Fibroblast of skin of right quadriceps (primary cell): ENCODE measurements at regions not wholly inside any gene's neighbourhood (a gene's known extent, or its start where the extent isn't known, plus 50 kb on each side); places are given as distances from the start of the nearest gene placed in this dataset.
"Not testable (repeated sequence)": the region's sequence is repeated elsewhere in the genome, so short reads cannot be mapped to it uniquely, and the experiment has no call there.

Experiments used
- DNase-seq: peaks from one replicate; pipeline ENCODE4 v3.0.0-alpha.2; 2013

DNA sequence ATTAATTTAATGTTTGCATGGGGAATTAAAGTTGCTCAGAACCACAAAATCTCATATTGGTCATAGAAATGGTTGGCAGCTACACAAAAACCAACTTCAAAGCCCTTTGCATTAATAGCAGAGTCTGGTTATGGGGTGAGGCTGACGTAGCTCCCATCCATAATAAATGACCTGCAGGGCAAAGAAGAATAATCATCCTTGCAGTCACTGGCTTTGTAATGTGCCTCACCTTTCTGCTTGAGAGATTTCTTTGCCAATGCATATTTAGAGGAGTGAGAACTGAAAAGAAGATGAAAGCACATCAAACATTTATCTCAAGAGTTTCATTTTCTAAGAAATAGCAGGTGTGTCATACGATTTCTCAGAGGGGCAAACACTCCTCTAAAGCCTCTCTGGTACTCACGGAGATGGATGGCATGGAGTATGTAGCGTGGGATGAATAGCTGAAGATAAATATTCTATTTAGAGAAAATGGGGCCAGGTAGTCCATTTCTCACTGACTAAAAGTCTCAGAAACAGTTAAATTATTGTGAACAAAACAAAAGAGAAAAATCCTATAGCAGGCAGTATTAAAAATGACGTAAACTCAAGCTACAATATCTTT lies 1491.9 kb downstream of the FAM181B start:
- DNase-seq, result no peak

DNA sequence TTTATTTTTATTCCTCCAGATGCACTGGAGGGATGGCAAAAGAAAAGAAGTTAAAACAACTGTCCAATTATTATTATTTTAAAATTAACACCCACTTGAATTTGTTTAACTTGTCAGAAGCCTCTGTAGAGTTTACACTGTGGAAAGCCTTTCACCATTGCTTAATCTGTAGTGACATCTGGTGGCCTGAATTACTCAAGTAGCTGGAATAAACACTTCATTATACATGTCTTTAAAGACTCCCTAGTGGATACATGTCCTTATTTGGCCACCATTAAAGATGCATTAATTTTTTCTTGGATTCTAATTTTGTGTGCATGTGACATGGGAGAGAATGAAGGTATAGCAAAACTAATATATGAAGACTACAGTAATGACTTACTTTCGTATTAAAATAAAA lies 1496.5 kb downstream of the FAM181B start:
- DNase-seq, result peak; percentile 35

DNA sequence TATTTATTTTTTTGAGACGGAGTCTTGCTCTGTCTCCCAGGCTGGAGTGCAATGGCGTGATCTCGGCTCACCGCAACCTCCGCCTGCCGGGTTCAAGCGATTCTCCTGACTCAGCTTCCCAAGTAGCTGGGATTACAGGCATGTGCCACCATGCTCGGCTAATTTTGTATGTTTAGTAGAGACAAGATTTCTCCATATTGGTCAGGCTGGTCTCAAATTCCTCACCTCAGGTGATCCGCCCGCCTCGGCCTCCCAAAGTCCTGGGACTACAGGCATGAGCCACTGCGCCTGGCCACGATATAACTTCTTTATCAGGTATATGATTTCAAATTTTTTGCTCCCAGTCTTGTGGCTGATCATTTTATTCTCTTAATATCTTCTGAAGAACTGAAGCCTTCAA lies 1506.3 kb downstream of the FAM181B start:
- not testable (repeated sequence) for DNase-seq

DNA sequence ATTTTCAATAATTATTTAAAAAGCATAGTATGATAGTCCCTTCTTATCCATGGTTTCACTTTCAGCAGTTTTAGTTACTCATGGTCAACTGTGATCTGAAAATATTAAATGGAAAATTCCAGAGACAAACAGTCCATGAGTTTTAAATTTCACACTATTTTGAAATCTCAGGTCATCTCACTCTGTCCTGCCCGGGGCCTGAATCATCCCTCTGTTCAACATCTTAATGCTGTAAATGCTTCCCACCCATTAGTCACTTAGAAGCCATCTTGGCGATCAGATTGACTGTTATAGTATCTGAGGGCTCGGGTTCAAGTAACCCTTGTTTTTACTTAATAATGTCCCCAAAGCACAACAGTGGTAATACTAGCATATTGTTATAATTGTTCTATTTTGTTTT lies 1509.3 kb downstream of the FAM181B start:
- DNase-seq, result no peak

DNA sequence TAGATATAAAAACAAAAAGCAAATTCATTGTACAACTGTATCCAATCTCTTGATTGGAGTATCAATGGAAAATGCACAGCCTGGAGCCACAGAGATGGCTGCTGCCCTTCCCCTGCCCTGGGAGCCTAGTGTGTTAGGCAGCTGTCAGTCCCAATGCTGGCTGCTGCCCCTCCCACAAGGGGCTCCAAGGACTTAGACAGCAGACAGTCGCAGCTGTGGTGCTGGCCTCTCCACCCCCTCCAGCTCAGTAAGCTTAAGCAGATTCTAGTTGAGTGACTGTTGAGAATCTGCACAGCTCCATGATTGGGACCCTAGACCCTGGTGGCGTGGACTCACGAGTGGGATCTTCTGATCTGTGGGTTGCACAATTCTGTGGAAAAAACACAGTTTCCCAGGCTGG lies 1511.2 kb downstream of the FAM181B start:
- no peak for DNase-seq

DNA sequence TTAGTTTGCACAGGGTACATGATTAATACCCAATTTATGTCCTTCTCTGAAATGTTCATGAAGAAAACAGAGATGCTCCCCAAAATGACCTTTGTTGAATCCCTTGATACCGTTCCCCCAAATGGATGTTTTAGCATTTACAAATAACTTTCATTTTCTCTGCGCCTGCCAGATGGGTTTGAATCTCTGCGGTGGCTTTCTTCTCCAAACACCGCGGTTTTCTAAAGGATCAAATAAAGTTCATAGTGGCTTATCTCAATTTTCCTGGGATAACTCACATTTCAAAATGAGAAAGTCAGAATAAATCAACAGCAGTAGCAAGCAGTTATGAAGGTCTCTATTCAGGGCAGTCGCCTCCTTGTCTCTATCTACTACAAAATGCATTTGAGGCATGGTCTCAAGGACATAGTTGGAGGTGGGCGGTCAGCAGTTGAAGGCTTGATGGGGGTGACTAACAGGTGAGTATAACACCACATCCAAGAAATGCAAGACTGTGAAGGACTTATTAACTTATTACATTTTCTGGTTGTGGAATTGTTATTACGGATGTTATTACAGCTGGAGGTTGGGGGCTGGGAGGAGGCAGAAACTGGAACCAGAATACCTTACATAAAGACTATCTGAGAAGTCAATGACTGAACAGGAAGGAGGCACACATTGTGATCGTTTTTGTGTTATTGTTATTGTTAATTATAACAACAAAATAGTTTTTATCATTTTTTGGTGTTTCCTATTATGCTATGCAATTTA lies 1513.3 kb downstream of the FAM181B start:
- DNase-seq, result no peak

DNA sequence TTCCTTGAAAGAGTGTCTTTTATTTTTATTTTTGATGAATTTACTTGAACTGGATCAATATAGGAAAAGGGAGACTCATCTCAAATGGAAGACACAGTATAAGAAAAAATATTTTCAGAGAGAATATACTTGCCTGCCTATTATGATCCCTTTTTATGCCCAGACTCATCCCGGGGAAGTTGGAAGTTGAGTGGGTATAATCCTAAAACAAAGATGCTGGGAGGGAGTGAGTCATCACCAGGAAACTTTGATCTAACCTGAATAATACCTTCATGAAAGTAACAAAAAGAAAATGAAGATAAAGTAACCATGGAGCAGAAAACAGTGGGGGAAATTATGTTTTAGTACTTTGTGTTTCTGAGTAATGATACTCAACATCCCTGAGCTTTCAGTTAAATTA lies 1514.0 kb downstream of the FAM181B start:
- DNase-seq, result no peak

DNA sequence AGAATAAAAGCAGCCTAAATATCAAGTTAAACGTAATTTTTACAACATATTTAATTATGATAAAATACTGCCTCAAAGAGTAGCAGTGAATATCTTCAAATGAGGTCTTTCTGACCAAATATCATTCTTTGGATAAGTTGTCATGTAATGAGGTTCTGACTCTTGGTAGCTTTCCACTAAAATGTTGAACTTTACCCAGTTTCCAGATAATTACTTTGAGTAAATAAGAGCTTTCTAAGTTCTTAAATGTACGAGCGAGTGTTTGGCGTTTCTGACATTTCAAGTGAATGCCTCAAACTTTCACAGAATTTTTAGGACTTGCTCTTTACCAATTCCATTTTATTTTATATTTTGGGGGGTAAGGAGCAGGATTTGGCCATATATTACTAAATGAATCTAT lies 1515.2 kb downstream of the FAM181B start:
- no peak for DNase-seq

DNA sequence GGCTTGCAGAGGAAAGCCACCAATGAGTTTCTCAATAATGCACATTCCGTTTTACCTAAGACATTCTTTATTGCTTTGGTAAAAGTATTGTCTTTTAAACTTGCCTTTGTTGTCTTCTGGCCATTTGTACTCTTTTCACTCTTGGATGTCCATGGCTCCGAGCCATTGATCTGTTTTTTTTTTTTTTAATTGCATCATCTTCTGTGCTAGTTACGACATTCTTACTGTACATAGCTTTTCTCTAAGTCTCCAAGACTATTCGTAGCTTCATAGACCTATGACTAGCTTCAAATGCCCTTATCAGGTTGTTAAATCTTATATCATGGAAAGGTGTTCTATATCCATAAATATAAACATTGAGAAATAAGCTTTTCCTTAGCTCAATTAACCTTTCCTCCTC lies 1522.6 kb downstream of the FAM181B start:
- no peak for DNase-seq

DNA sequence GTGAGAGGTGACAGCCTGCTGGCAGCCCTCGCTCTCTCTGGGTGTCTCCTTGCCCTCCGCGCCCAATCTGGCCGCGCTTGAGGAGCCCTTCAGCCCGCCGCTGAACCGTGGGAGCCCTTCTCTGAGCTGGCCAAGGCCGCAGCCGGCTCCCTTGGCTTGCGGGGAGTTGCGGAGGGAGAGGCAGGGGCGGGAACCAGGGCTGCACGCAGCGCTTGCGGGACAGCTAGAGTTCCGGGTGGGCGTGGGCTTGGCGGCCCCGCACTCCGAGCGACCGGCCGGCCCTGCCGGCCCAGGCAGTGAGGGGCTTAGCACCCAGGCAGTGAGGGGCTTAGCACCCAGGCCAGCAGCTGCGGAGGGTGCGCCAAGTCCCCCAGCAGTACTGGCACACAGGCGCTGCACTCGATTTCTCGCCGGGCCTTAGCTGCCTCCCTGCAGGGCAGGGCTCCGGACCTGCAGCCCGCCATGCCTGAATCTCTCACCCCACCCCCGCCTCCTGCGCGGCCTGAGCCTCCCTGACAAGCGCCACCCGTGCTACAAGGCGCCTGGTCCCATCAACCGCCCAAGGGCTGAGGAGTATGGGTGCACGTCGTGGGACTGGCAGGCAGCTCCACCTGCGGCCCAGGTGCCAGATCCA lies 1526.1 kb downstream of the FAM181B start:
- DNase-seq, result no peak

DNA sequence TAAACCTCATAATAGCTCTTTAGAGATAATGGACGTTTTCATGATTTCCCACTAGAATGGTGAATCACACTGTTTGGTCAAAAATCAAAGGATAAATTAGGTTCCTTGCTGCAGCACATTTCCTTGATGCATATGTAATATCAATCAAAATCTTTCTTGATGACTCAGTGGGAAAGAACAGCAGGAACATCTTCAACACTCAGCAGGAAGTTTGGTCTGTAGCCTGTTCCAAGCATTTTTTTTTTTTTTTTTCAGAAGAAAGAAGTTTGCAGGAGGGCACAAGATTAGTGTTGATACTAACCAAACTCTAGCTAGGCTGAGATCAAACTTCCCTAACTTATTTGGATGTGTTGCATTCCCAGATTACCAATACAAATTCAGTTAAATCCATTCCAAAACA lies 1529.8 kb downstream of the FAM181B start:
- no peak for DNase-seq

DNA sequence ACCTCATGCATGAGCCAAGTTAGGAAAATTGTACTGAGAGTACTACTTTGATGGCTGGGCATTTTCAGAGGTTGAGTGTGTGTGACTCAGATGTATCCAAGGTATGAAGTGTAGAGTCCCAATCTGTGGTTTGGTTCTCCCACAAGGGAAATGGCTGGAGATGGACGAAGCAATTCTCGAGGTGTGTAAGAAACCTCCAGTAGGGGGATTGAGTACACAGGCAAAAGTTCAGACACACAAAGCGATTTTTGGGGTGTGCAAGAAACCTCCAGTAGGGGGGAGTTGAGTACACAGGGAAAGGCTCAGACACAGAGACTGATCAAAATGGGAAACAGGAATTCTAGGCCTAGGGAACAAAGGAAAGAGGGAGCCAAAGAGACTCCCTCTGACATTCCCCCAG lies 1536.3 kb downstream of the FAM181B start:
- DNase-seq, result no peak

DNA sequence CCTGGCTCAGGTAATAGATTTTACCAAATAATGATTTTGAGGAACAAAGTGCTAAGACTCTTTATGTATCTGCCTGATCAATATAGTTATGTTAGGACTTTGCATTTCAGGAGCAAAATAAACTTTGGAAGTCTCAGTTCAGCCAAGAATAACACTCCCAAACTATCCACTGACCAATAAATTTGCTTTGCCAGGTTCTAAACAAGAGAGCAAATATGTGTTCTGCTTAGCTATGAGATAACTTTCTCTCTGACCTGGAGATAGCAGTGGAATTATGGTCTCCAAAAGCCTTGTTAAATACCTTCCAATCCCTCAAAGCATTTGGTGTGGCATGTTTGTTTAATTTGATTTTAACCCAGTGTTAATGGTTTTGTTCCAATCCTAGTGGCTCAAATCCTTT lies 1541.1 kb downstream of the FAM181B start:
- no peak for DNase-seq

DNA sequence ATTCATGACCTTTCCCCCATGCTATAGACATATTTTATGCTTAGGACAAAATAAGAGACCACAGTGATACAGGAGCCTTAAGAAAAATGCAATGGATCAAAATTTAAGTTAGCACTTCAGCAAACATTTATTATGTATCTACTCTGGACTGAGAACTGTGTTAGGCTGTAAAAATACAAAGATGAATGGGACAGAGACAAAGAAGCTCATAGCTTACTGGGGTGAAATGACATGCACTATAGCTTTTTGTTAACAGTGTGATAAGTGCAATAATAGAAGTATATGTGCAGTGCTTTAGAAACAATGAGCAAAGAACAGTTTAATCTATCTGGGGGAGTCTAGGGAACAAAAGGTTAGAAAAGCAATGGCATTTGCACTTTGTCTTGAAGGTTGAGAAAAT lies 1543.1 kb downstream of the FAM181B start:
- DNase-seq, result no peak

DNA sequence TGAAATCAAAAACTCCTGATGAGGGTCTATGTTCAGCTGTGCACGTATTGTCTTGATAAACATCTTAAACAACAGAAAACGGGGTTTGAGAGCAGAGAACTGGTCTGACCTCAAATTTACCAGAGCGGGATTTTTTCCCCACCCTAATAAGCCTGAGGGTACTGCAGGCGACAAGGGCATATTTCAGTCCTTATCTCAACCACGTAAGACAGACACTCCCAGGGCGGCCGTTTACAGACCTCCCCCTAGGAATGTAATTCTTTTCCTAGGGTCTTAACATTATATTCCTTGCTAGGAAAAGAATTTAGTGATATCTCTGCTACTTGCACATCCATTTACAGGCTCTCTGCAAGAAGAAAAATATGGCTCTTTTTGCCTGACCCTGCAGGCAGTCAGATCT lies 1546.6 kb downstream of the FAM181B start:
- not testable (repeated sequence) for DNase-seq

DNA sequence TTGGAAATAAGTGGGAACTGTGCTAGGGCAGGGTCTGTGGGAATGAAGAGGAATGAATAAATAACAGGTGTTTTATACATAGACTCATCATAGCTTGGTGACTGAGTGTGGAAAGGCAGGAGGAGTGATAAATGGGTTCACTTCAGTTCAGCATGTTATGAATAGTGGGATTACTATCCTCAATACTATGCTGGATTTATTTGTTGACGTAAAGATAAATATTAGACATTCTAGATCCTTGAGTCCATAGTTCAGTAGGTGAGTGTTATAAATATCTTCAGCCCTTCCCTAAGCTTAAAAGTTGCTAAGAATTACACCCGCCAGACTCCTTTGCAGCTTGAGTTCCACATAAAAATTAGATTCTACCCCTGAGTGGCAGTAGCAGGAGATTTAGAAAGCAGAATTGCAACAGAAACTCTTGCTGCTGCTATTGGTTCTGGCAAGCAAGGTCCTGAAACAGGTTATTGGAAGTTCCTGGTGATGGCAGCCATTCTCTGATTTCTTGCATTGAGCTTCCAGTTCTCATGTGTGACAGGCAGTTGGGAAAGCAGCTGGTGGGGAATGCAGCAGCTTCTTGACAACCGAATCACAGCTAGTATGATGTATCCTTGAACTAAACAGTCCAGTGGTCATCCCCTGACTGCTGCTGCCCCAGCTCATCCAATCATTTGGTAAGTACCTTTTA lies 1558.9 kb downstream of the FAM181B start:
- DNase-seq, result no peak

DNA sequence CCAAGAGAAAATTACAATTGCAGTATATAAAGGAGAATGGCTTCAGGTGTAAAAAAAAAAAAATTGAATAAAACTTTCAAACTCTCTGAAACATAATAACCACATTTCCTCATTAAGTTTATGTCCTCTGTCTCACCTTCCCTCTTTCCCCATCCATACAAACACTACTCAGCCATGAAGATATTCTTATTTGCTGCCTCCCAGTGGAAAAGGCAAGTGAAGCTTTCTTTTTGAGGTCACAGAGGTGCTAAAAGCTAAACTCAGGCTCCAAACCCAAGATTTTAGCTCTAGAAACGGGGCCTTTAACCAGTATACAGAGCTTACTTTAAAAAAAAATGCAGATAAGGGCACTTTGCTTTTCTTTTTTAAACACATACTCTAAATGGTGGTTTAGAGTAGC lies 1568.5 kb downstream of the FAM181B start:
- DNase-seq, result no peak

DNA sequence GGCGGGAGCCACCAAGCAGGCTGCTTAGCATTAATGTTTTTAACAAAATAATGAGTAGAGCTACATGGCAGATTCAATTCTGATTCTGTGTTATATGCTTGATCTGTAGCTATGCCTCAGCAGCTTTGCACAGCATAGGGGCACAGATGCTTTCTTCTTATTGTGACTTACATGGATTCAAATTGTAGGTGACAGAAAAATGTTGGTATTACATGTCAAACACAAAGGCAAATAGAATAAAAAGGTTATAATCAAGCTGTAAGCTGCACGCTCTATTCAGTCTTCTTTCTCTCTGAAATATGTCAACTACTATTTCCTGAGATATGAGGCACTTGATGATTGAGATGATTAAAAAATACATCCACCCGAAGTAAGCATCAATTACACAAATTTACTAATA lies 1573.8 kb downstream of the FAM181B start:
- no peak for DNase-seq

DNA sequence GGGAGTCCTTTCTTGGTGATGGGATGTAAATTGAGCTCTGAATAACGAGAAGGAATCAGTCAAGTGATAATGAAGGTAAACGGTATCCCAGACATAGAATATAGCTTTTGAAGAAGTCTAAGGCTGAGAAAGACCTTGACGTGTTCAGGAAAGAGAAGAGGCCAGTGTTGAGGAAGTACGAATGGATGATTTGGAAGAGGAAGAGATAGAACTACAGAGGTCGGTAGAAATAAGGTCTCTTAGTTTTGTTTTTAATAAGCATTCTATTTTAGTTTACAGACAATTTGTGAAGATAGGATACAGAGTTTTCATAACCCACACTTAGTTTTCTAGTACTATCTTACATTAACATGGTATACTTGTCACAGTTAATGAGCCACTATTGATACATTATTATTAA lies 1598.1 kb downstream of the FAM181B start:
- DNase-seq, result no peak

DNA sequence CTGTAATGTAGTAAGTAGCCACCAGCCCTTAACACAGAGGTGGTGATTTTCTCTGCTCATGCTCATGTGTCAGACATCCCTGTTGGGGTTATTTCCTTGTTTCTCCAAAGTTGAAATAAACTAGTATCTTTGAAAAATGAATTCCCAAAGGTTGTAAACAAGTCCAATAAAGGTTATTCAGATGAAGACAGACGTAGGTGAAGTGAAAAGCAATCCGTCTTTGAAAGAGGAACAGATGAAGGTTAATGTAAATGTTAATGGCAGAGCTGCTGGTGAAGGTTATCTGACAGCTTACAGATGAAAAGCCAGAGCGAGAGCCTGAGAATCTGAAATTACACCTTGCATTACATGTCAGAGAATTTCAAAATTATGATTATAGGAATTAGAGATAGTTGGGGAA lies 1604.0 kb downstream of the FAM181B start:
- no peak for DNase-seq

DNA sequence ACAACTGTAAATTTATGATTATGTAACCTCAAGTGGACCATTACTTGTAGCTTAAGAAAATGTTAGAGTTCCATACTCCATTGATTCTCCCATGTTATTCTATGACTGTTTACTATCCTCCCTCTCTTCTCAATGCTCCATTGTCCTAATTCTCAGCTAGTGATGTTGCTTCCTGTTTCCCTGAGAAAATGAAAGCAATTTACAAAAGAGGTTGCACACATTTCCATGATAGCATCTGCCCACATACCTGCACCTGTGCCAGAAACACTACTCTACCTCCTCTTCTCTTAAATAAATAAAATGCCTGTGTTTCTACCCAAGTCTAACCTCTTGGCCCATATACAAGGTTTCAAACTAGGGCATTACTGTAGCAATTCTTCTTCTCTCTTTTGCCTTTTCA lies 1620.9 kb downstream of the FAM181B start:
- no peak for DNase-seq

DNA sequence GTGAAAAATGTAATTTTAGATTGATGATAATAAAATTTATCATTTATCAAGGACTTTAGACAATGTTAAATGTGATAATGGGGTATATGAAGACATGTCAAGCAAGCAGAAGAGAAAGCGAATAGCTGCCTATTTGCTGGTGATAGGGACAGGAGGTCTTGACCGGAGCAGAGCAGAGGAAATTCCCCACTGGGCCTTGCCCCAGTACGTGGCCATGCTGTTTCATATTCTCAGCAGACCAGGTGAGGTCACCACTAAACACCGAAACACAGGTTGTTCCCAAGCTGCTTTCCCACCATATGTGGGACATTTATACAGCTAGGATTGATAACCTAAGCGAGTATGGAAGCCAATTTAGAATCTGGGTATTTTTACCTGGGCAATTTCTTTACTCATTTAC lies 1629.6 kb downstream of the FAM181B start:
- DNase-seq, result no peak

DNA sequence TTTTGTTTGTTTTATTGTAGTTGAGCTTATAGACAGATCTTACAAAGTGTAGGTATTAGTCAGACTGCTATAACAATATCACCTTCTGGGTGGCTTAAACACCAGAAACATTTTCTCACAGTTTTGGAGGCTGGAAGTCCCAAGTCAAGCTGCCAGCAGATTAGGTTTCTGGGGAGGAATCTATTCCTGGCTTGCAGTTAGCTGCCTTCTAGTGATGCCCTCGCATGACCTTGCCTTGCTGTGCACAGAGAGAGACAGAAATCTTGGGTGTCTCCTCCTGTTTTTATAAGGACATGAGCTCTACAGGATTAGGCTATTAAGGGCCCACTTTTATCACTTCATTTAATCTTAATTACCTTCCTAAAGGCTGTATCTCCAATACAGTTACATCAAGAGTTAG lies 1635.2 kb downstream of the FAM181B start:
- no peak for DNase-seq

DNA sequence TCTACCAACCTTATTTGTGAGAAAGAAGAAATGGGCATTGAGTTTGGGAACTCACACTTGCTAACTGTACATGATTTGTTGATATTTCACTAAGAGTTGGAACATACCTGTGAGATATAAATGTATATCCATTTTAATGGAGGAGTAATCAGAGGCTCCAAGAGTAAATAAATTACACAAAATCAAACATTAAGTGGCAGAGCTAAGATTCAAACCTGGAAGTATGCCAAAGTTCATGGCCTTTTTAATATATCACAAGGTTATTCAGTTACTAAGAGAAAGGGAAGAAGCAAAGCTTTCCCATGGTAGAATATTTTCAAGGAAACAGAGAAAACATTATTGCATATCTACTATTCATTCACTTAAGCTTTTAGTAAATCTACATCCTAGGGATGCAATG lies 1641.1 kb downstream of the FAM181B start:
- no peak for DNase-seq
